Fibroblast of gingiva (primary cell): ENCODE measurements at regions not wholly inside any gene's neighbourhood (a gene's known extent, or its start where the extent isn't known, plus 50 kb on each side); places are given as distances from the start of the nearest gene placed in this dataset.
"Not testable (repeated sequence)": the region's sequence is repeated elsewhere in the genome, so short reads cannot be mapped to it uniquely, and the experiment has no call there.

Experiments
- DNase-seq: peaks from one replicate; pipeline ENCODE4 v3.0.0-alpha.2; 2011; ENCODE audit warnings: low read depth

DNA sequence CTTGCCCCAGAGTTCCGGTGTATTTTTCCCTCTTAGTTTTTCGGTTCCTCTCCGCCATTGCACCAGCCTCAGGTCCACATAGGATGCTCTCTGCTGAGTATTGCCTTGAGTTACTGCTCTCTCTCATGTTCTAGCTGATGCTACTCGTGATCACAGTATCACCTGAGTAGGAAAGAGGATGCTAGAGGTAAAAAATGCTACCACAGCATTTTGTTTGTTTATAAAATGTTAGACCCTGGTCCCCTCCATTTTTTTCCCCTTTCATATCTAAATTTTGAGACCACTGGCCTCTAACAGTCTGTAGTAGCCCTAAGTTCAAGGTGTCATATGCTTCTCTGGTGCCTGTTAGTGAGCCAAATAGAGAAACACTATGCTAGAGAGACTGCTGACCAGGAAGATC lies 175.5 kb downstream of the OR2B2 start:
- no peak for DNase-seq

DNA sequence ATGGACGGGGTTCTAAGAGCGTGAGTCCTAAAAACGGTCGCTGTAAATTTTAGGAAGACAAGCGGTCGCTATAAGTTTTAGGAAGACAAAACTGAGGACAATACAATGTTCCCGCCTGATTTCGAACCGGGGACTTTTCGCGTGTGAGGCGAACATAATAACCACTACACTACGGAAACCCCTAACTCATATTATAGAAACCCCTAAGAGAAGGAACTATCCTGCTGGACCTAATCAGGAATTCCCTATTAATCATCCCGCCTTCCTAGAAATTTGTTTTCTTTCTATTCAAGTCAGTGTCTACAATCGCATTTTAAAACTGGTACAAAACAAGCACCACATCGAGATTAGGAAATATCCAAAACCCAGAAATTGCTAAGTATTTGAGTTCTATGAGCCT lies 183.8 kb downstream of the OR2B2 start:
- DNase-seq = no peak

DNA sequence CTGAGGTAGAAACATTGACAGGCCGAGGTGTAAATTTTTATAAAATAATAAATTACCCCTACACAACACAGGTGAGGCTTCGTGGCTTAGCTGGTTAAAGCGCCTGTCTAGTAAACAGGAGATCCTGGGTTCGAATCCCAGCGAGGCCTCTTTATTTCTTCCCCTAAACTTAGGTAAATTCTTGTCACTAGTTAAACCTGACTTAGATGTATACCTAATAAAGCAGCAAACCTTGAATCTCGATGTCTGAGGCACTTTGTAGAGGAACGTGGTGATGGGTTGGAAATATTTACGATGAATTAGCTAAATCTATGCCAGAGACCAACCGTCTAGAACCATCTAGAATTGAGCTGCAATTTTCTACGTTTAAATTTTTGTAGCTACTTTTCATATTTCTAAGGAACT lies 185.6 kb downstream of the OR2B2 start:
- DNase-seq = no peak

DNA sequence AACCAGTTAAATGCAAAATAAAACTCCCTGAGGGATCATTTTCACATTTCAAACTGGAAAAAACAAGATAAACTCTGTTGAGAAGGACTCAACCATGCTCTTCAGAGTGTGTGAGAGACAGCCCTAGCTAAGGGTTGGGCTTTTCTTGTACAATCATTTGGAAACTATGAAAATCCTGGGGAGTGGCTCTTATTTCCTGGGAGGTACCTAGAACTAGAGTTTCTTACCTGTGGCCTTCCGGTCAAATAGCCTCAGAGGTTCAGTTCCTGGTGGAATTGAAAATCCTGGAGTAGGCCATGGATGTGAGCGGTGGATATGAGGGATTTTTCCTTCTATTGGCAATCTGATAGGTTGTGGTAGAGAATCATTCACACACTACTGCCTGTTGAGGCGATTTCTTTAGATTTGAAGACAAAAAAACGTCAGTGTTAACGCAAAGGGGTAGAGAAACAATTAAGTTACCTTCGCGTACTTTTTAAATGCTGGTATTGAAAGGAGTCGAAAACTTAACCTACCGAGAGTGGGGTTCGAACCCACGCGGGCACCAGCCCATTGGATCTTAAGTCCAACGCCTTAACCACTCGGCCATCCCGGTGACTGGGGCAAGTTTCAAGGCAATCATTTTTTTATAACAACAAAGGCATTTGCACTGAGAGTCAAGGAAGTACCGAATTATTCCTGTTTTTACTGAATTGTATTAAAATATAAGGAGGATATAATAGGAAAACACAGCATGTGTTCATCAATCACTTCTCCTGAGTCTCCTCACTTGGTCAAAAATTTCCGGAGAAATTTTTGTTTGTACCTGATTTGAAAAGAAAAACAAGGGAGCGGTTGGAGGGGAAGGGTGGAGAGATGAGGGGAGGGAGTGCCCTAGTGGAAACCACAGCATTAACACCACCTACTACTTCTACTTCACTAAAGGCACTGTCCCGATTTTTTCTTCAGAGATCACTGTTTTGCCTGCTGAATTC lies 191.3 kb downstream of the OR2B2 start:
- DNase-seq = peak; percentile 47

DNA sequence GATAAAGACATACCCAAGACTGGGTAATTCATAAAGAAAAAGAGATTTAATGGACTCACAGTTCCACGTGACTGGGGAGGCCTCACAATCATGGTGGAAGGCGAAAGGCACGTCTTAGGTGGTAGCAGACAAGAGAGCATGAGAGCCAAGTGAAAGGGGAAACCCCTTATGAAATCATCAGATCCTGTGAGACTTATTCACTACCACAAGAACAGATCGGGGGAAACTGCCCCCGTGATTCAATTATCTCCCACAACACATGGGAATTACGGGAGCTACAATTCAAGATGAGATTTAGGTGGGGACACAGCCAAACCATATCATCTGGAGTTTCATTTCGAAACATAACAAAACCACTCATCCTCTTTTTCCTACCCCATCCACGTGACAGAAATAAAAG lies 193.2 kb downstream of the OR2B2 start:
- DNase-seq = not testable (repeated sequence)

GRCh38 chr6:27706431-27706830 lies 205.8 kb downstream of the OR2B2 start:
- no peak for DNase-seq

DNA sequence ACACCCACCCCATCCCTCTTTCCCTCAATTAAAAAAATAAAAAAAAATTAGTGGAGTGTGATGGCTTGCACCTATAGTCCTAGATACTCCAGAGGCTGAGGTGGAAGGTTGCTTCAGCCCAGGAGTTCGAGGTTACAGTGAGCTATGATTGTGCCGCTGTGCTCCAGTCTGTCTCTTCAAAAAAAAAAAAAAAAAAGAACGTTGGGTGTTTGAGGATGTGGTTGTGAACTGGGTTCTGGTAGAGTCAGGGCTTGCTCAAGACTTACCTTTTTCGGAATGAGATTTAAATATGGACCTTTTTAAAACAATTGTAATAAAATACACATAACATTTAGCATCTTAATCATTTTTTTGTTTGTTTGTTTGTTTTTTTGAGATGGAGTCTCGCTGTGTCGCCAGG lies 211.9 kb downstream of the OR2B2 start:
- DNase-seq = no peak

GRCh38 chr6:27694547-27694874 lies 217.7 kb downstream of the OR2B2 start:
- DNase-seq = no peak

DNA sequence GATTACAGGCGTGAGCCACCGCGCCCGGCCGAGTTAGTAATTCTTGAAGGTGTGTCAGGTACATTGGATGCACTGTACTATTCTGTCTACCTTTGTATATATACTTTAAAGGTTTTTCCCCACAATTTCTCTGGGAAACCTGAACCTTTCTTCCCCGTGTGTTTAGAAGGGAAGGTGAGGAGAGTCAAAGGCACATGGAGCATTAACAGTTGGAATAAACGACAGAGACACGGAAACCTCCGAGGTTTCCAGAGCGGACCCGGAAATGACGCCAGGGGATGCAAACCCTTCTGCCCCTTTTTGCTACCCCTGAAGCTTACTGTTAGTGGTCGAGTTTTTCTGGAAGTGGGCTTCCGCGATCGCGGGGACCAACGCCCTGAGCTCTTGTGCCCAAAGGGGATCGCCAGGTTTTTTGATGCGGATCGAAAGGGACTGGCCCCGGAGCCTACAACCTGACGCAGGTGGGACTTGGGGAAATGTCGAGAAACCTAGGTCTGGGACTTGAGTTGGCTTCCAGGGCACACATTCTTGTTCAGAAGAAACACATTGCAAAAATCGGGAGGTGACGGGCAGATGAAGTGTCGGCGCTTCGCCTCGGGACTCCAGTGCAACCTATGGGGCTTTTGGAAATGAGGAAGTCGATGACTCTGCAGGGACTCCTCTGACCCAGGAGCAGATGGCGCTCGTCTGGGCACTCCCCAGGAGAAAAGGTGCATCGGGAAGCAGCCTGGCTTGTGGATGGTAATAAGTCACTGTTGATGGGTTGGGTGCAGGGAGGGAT lies 218.2 kb downstream of the OR2B2 start:
- no peak for DNase-seq

- DNase-seq = not testable (repeated sequence)
These were observed 219.2 kb upstream of the ZNF184 start for GRCh38 chr6:27692133-27692532.

GRCh38 chr6:27688014-27688586 lies 215.2 kb upstream of the ZNF184 start:
- peak; percentile 85 for DNase-seq

- peak; percentile 73 for DNase-seq
These were observed 214.5 kb upstream of the ZNF184 start for GRCh38 chr6:27687154-27688013.

- no peak for DNase-seq
These were observed 212.4 kb upstream of the ZNF184 start for GRCh38 chr6:27685279-27685678.

- peak; percentile 69 for DNase-seq
These were observed 211.6 kb upstream of the ZNF184 start for GRCh38 chr6:27684264-27685211.

GRCh38 chr6:27679964-27680694 lies 207.2 kb upstream of the ZNF184 start:
- DNase-seq = no peak

DNA sequence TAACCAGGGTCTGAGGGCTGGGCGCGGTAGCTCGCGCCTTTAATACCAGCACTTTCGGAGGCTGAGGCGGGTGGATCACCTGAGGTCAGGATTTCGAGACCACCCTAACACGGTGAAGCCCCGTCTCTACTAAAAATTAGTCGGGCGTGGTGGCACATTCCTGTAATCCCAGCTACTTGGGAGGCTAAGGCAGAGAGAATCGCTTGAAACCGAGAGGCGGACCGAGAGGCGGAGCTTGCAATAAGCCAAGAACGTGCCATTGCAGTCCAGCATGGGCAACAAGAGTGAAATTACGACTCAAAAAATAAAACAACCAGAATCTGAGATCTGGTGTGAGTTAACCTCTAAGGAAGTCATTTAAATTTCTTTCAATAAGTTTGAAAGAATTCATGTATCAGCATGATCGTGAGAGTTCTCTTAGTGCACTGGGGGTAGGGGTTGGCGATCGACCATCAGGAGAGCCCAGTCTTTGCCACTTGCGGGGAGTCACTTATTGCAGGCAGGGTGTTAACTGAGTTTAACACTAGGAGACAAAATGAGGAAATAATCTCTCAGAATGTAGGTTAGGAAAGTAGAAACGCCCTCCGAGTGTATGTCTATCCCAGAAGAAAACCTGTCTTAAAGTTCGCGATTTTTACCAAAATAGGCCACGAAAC lies 206.5 kb upstream of the ZNF184 start:
- no peak for DNase-seq

DNA sequence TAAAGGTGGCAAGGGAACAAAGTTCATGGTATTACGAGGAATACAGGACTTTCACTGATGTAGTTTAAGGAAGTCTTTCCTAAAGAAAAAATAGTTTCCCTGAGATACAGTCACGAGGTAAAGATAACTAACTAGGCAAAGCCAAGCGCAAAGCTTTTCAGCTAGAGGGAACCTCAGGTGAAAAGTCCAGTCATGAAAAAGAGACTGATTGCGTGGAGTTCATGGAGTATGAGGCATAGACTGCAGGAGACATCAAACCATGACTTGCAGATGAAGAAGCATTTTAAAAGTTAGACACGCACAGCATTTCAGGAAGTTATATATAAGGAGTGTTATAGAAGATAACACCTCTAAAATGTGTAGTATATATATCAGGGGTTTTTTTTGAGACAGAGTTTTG lies 205.6 kb upstream of the ZNF184 start:
- no peak for DNase-seq

- no peak for DNase-seq
These were observed 202.0 kb upstream of the ZNF184 start for GRCh38 chr6:27674882-27675281.

GRCh38 chr6:27672113-27672799 lies 199.4 kb upstream of the ZNF184 start:
- DNase-seq = peak; percentile 68
